Left renal pelvis (tissue), 4 donors: ENCODE measurements at regions not wholly inside any gene's neighbourhood (a gene's known extent, or its start where the extent isn't known, plus 50 kb on each side); places are given as distances from the start of the nearest gene placed in this dataset.
"Not testable (repeated sequence)": the region's sequence is repeated elsewhere in the genome, so short reads cannot be mapped to it uniquely, and the experiment has no call there.

Experiments
- DNase-seq, 4 donors: peaks; one replicate each; pipeline ENCODE4 v3.0.0-alpha.2; 2013; ENCODE audit warnings: low read depth in 4 of 4, low spot score in 3 of 4

DNA sequence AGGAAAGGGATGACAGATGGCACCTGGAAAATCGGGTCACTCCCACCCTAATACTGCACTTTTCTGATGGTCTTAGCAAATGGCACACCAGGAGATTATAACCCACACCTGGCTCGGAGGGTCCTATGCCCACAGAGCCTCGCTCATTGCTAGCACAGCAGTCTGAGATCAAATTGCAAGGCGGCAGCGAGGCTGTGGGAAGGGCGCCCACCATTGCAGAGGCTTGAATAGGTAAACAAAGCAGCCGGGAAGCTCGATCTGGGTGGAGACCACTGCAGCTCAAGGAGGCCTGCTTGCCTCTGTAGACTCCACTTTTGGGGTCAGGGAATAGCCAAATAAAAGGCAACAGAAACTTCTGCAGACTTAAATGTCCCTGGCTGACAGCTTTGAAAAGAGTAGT, 622.7 kb upstream of the ZNF804A start:
- DNase-seq = not testable (repeated sequence)

DNA sequence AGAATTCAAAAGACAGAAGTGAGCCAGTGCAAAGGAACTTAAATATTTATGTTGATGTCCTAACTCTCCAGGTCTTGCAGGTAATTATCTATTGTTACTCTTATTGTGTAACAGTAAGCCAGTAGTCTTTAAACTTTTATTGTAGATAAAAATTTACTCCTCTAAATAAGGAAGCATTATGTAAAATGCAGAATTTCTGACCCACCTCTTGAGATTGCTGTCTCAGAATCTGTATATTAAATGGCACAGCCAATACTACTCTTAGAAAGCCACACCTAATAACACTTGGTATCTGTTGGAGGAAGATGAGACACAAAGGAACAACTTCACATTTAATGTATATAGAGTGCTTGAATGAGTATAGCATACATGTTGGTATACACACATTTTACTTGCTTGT, 613.5 kb upstream of the ZNF804A start:
- no peak for DNase-seq

DNA sequence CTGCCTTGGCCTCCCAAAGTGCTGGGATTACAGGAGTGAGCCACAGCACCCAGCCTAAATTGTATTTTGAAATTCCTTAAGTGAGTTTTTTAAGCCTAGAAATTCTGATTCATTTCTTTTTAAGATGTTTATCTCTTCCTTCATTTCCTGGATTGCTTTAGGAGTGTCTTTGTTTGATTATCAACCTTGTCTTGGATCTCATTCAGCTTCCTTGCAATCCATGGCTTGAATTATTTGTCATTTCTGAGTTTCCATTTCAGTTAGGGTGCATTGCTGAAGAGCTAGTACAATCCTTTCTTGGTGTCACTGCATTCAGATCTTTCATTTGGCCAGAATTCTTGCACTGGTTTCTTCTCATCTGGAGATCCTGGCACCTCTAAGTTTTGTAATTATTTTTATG, 606.4 kb upstream of the ZNF804A start:
- DNase-seq = no peak

GRCh38 chr2:183993052-183993451, 605.3 kb upstream of the ZNF804A start:
- DNase-seq = no peak

- DNase-seq = no peak
These were observed 602.7 kb upstream of the ZNF804A start for GRCh38 chr2:183995632-183996031.

DNA sequence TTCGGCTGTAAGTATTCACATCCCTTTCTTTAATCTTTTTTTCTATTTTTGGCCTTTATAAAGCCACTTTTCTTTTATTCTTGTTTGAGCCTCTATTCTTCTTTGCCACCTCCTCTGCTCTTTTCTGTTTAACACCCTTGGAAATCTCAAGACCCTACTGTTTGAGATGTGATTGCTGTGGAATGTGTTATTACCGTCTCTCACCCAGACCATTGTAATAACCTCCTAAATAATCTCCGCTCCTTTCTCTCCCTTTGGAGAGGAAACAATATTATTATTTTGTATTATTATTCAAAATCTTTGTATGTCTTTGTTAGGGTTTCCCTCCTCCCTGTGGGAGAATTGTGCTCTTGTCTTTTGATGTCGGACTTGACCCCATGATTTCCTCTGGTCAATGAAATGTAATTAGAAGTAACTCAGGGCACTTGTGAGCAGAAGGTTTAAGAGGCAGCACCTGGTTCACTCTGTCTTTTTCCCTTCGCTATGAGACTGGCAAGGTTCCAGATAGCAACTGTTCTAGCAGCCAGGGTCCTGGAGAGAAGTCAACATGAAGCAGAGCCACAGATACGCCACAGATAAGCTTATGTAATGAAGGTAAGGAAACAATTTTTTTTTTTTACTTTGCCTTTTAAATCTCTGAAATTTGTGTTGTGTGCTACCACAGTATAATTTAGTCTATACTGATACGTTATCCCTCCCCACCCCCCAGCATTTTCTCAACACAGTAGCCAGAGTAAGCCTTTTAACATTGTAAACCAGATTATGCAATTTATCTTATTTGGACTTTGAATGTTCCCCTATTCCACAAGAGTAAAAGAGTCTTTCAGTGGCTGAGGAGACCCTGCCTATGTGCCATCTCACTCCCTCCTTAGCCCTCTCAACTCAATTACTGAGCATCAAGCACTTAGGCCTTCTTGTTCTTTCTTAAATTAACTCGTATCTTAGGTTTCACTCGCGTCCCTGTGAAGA, 601.2 kb upstream of the ZNF804A start:
- DNase-seq = no peak

DNA sequence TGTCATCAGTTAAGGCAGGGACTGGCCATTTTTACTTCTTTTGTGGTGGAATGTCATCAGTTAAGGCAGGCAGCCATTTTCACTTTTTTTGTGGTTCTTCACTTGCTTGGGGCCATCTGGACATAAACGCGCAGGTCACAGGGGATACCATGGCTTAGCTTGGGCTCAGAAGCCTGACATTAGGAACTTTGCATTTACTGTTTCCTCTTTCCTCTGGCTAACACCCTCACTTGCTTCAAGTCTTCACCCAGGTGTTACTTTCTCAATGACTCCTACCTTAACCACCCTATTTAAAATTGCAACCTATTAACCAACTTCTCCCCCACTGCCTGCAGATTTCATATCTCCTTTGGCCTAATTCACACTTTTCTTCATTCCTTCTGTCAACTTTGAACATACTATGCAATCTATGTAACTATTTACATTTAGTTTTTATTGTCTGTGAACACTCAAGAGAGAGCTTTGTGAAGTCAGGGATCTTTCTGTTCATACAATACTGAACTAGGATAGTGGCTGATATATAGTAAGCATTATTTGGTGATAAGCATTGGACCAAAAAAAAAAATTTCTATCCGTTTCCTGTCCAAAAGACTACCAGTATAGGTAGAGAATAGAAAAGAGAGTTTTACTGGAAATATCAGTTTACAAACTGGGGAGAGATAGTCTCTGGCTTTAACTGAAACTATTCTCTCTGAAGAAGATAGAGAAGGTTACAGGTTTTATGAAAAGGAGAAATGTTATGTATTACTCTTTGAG, 600.1 kb upstream of the ZNF804A start:
- no peak for DNase-seq

DNA sequence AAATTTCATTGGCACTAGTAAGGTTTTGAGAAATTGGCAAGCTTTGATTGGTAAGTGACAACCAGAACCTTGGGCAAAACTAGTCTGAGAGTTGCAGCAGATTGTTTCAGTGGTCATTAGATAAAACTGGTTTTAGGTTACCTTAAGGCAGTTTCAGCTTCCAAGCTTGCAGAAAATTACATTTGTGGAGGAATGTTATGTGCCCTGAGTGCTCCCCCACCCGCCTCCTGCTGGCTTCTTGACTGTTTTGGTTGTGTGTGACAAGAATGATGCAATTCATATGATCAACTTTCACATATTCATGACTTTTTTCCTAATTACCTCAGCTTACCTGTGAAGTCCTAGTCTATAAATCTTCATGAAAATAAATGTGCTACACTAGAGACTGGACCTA, 599.5 kb upstream of the ZNF804A start:
- DNase-seq = no peak

- DNase-seq = no peak
These were observed 593.9 kb upstream of the ZNF804A start for GRCh38 chr2:184004289-184004947.

- DNase-seq = no peak
These were observed 593.2 kb upstream of the ZNF804A start for GRCh38 chr2:184004948-184005672.

GRCh38 chr2:184006998-184007397, 591.3 kb upstream of the ZNF804A start:
- DNase-seq = no peak

- no peak for DNase-seq
These were observed 571.4 kb upstream of the ZNF804A start for GRCh38 chr2:184026961-184027360.

DNA sequence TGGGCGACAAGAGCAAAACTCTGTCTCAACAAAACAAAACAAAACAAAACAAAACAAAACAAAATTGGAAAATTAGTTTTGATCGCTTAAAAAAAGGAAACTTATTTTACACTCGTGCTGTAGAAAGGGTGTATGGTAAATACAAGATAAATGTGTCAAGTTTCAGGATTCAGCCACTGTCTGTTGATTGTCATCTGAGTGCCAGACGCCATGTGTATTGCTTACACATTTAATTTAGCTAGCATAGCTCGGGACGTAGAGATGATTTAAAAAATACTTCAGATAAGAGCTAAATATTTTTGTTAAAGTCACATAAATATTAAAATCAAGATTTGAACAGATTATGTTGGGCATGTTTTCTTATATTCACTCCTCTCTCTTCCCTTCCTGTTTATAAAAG, 568.1 kb upstream of the ZNF804A start:
- no peak for DNase-seq

- DNase-seq = no peak
These were observed 567.3 kb upstream of the ZNF804A start for GRCh38 chr2:184030989-184031388.

DNA sequence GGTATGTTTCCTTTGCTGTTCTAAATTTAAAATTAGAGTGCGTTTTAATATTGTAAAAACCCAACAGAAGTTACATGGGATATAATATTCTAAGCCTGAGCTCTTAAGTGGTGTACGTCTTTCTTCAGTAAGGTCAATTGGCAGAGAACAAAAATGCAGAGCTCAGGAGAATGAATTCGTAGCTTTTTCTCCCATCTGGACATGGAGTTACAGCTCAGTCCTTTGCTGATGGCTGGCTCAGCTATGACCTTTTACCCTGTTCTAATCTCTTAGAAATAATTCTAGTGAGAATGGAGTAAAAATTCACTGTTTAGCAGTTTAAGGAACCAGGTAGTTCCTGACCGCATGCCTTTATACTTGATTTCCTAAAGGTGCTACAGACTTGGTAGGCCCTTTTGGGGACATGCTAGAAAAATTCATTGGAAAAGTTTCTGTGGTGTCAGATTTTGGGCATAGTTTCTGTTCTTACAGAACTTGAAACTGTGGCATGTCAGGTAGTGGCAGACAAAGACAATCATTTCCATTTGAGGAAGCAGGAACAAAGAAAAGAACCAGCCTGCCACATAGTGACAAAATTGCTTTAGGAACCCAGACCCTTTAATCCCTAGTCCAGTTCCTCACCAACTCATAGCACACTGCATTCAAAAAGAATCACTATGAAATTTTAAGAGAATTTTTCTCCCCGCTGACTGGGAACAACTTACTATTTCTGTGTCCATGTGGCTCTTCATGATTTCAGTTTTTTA, 566.8 kb upstream of the ZNF804A start:
- no peak for DNase-seq

GRCh38 chr2:184032983-184033382, 565.3 kb upstream of the ZNF804A start:
- no peak for DNase-seq

DNA sequence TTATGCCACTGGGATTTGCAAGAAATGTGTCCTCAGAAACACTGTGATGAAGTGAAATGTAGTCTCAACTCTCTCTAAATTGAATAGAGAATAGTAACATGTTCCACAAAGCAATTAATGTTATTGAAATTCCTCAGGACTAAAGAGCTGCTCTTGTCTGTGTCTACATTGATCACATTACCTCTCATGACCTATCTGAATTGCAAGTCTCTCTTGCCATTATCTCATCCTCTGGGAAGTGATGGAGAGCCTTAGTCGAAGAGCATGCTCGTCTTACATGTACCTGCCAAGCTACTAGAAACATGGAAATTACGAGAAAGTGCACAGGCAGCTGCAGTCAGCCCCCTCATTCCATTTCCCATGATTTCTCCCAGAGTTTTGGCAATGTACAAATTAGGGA, 561.1 kb upstream of the ZNF804A start:
- no peak for DNase-seq

DNA sequence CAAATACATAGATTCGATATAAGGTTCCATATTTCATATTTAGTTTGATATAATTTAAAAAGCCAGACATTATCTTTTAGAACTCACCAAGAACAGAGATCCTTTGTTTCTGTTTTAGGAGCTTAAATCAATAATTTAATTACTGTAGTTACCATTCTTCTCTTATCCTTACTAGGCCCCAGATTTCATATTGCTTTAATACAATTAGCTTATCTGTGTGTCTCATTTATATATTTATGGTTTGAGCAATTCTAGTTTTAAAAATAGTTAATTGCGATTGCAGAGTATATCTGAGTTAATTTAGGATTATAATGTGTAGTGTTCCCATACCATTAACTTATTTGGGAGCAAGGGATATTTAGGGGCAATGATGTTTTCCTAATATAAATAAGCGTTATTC, 558.8 kb upstream of the ZNF804A start:
- DNase-seq = no peak

GRCh38 chr2:184040230-184040629, 558.1 kb upstream of the ZNF804A start:
- DNase-seq = no peak

- no peak for DNase-seq
These were observed 557.3 kb upstream of the ZNF804A start for GRCh38 chr2:184041077-184041476.
